NCI-H526 (cell line): ENCODE measurements at regions not wholly inside any gene's neighbourhood (a gene's known extent, or its start where the extent isn't known, plus 50 kb on each side); places are given as distances from the start of the nearest gene placed in this dataset.

Source experiments
- DNase-seq, 2 experiments: peaks; one replicate each; lab custom pipeline; 2025; lab: John Stamatoyannopoulos, UW

DNA sequence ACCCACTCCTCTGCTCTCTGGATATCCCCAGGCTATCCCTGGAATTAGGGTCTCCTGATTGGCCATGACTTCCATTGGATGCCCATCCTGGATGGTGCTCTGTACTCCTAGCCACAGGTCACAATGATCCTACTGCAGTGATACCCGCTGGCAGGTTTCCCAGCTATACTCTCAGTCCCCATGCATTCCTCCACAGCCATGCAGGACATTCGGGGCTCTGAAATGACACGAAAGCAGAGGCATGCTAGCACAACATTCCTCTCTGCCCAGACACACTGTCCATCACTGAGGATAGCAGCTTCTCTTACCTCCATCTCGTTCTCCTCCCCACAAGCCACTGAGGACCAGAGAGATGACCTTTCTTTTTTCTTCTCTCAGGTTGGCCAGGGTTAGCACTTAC is 51.7 kb upstream of the SPATS2L start:
- DNase-seq: no peak

- DNase-seq: no peak
Observed at GRCh38 chr2:200255549-200255948, 50.9 kb upstream of the SPATS2L start.
